ENCODE measurements at regions not wholly inside any gene's neighbourhood (a gene's known extent, or its start where the extent isn't known, plus 50 kb on each side); places are given as distances from the start of the nearest gene placed in this dataset.

DNA sequence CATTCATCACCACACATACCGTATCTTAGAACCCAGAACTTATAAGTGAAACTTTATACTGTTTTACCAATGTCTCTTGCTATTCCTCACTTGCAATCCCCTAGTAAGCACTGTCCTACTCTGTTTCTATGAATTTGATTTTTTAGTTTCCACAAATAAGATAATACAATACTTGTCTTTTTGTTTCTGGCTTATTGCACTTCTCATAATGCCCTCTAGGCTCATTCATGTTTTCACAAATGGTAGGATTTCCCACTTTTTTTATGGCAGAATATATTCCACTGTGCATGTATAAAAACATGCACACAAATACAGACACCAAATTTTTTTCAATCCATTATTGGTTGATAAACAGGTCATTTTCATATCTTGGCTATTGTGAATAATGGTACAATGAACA lies 1742.3 kb upstream of the NUDT12 start:
- TF ChIP-seq TAF1 (IDR thresholded peaks at IDR 0.05; ENCODE audit: borderline replicate concordance, insufficient read depth, low read length): no peak
- TF ChIP-seq, protein P1, sequence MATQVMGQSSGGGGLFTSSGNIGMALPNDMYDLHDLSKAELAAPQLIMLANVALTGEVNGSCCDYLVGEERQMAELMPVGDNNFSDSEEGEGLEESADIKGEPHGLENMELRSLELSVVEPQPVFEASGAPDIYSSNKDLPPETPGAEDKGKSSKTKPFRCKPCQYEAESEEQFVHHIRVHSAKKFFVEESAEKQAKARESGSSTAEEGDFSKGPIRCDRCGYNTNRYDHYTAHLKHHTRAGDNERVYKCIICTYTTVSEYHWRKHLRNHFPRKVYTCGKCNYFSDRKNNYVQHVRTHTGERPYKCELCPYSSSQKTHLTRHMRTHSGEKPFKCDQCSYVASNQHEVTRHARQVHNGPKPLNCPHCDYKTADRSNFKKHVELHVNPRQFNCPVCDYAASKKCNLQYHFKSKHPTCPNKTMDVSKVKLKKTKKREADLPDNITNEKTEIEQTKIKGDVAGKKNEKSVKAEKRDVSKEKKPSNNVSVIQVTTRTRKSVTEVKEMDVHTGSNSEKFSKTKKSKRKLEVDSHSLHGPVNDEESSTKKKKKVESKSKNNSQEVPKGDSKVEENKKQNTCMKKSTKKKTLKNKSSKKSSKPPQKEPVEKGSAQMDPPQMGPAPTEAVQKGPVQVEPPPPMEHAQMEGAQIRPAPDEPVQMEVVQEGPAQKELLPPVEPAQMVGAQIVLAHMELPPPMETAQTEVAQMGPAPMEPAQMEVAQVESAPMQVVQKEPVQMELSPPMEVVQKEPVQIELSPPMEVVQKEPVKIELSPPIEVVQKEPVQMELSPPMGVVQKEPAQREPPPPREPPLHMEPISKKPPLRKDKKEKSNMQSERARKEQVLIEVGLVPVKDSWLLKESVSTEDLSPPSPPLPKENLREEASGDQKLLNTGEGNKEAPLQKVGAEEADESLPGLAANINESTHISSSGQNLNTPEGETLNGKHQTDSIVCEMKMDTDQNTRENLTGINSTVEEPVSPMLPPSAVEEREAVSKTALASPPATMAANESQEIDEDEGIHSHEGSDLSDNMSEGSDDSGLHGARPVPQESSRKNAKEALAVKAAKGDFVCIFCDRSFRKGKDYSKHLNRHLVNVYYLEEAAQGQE (IDR thresholded peaks at IDR 0.05; ENCODE audit: insufficient read depth in 1 of 2, low read depth in 2 of 2, low read length in 2 of 2): no peak
- TF ChIP-seq SIN3A (IDR thresholded peaks at IDR 0.05; ENCODE audit: borderline replicate concordance, insufficient read depth, low read length): no peak
- no peak for TF ChIP-seq POLR2AphosphoS5 (IDR thresholded peaks at IDR 0.05; ENCODE audit: low read depth, low read length)
- TF ChIP-seq FOXP2 (optimal IDR thresholded peaks at IDR 0.05; ENCODE audit: borderline replicate concordance, extremely low read depth, extremely low read length, insufficient read depth): no peak

DNA sequence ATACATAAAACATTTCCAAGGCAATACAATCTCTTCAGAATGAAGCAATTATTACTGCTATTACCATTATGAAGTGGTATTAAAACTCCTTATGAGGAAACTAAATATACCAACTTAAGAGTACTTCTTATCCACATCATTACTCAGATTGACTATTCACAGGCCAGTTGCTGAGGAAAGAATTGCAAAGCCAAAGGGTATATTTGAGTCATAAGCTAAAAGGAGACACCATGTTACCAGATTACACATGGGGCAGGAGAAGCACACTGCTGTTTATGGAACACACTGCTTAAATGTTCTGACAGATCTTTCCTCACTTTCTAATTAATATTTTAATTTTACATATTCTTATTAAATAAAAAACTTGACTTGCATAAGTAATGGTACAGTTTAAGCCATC lies 1726.4 kb upstream of the NUDT12 start:
- no peak for TF ChIP-seq TAF1 (IDR thresholded peaks at IDR 0.05; ENCODE audit: borderline replicate concordance, insufficient read depth, low read length)
- no peak for TF ChIP-seq SIN3A (IDR thresholded peaks at IDR 0.05; ENCODE audit: borderline replicate concordance, insufficient read depth, low read length)
- TF ChIP-seq FOXP2 (optimal IDR thresholded peaks at IDR 0.05; ENCODE audit: borderline replicate concordance, extremely low read depth, extremely low read length, insufficient read depth): no peak
- TF ChIP-seq, protein P1 (IDR thresholded peaks at IDR 0.05; ENCODE audit: insufficient read depth in 1 of 2, low read depth in 2 of 2, low read length in 2 of 2): no peak
- TF ChIP-seq POLR2AphosphoS5 (IDR thresholded peaks at IDR 0.05; ENCODE audit: low read depth, low read length): no peak

DNA sequence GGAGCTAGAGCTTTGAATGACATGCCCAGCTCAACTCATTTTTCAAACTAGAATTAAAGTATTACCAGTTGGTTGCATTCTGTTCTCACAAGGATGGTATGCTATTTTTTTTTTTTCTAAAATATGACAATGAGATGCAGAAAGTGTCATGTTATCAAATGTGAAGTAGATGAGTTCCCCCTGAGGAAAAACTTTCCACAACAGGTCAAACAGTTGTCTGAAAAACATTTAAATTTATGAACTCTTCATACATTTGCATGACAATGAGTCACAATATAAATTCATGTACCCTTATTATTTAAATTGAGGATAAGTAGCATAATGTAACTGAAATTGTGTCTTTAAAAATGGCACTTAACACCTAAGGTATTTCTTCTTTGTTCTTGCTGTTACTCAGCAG lies 1720.5 kb upstream of the NUDT12 start:
- TF ChIP-seq FOXP2 (optimal IDR thresholded peaks at IDR 0.05; ENCODE audit: borderline replicate concordance, extremely low read depth, extremely low read length, insufficient read depth) (no peak), SIN3A (IDR thresholded peaks at IDR 0.05; ENCODE audit: borderline replicate concordance, insufficient read depth, low read length) (no peak), TAF1 (IDR thresholded peaks at IDR 0.05; ENCODE audit: borderline replicate concordance, insufficient read depth, low read length) (no peak), POLR2AphosphoS5 (IDR thresholded peaks at IDR 0.05; ENCODE audit: low read depth, low read length) (no peak)
- TF ChIP-seq, protein P1 (IDR thresholded peaks at IDR 0.05; ENCODE audit: insufficient read depth in 1 of 2, low read depth in 2 of 2, low read length in 2 of 2): no peak

DNA sequence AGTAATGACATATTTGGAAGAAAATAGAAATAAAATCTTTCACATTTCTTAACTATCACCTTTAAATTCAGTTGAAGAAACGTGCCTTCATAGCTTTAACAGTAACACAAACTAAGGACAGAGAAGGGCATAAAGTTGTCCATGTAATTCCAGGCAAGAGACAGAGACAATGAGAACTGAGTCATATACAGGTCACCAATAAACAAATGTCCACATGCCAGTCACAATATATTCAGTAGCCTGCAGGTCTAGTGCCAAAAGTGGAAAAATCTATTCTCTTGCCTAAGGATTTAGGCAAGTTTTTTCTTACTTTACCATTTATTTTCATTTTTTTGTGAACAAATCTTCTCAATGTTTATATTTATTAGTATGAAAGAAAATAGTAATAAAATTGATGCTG lies 1711.5 kb upstream of the NUDT12 start:
- TF ChIP-seq POLR2AphosphoS5 (IDR thresholded peaks at IDR 0.05; ENCODE audit: low read depth, low read length): no peak
- no peak for TF ChIP-seq FOXP2 (optimal IDR thresholded peaks at IDR 0.05; ENCODE audit: borderline replicate concordance, extremely low read depth, extremely low read length, insufficient read depth)
- TF ChIP-seq, protein P1 (IDR thresholded peaks at IDR 0.05; ENCODE audit: insufficient read depth in 1 of 2, low read depth in 2 of 2, low read length in 2 of 2): no peak
- no peak for TF ChIP-seq TAF1 (IDR thresholded peaks at IDR 0.05; ENCODE audit: borderline replicate concordance, insufficient read depth, low read length)
- no peak for TF ChIP-seq SIN3A (IDR thresholded peaks at IDR 0.05; ENCODE audit: borderline replicate concordance, insufficient read depth, low read length)

DNA sequence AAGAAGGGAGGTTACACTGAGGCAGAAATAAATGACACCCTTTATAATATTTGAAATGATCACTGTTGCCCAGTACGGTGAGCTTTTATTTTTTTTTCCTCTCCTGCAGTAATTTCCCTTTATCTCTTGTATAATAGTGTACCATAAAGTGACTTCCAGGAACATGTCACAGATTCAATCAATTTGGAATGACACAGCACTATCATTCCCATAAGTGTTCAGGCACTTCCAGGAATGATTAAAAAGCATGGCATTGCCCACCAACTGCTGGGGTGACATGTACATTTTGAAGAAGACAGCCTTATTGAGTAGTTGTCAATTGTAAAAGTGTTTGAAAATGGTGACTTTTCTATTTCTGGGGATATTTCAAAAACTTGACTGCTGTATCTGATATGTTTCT lies 1700.9 kb upstream of the NUDT12 start:
- TF ChIP-seq POLR2AphosphoS5 (IDR thresholded peaks at IDR 0.05; ENCODE audit: low read depth, low read length) (no peak), SIN3A (IDR thresholded peaks at IDR 0.05; ENCODE audit: borderline replicate concordance, insufficient read depth, low read length) (no peak), FOXP2 (optimal IDR thresholded peaks at IDR 0.05; ENCODE audit: borderline replicate concordance, extremely low read depth, extremely low read length, insufficient read depth) (no peak), TAF1 (IDR thresholded peaks at IDR 0.05; ENCODE audit: borderline replicate concordance, insufficient read depth, low read length) (no peak)
- TF ChIP-seq, protein P1 (IDR thresholded peaks at IDR 0.05; ENCODE audit: insufficient read depth in 1 of 2, low read depth in 2 of 2, low read length in 2 of 2): no peak

All from PFSK-1 (cell line).